Glomerular visceral epithelial cell (primary cell): ENCODE measurements at regions not wholly inside any gene's neighbourhood (a gene's known extent, or its start where the extent isn't known, plus 50 kb on each side); places are given as distances from the start of the nearest gene placed in this dataset.

Source experiments
- DNase-seq: peaks from one replicate; pipeline ENCODE4 v3.0.0-alpha.2; 2016; ENCODE audit errors: extremely low spot score

- no peak for DNase-seq
These were observed 101.2 kb downstream of the ERMARD start for GRCh38 chr6:169852504-169853195.

DNA sequence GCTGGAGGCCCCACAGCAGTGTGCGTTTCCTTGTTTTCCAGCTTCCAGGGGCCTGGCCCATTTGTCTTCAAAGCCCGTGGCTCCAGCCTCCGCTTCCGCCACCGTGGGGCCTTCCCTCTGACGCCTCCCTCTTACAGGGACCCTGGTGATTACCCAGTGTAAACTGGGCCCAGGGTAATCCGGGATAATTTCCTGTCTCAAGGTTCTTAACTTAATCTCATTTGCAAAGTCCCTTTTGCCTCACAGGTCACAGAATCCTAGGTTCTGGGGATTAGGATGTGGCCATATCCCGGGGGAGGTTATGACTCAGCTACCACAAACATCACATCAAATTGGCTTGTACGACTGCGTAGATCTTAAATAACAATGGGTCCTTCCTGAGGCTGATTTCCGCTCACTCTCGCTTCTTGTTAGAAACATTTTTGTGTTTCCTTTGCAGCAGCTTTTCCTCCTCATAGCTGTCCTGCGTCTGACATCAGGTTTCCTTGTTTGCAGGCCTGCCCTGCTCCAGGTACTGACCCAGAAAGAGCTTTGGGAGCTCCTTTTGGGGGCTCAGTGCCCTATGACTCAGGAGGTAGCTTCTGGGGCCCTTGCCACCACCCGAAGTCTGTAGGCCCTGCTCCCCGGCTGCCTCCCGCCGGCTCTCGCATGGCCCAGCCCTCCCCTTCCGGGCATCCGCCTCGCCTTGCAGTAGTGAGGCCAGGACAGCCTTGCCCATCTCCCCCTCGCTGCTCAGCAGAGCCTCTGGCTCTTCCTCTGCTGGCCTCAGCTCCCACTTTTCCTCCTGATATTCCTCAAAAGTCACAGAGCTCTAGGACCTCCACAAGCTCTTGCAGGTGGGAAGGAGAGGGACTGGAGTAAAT, 100.5 kb downstream of the ERMARD start:
- DNase-seq, result no peak

GRCh38 chr6:169850746-169851145, 99.3 kb downstream of the ERMARD start:
- no peak for DNase-seq

- DNase-seq, result no peak
These were observed 98.7 kb downstream of the ERMARD start for GRCh38 chr6:169850154-169850553.

- no peak for DNase-seq
These were observed 98.0 kb downstream of the ERMARD start for GRCh38 chr6:169849396-169849795.

DNA sequence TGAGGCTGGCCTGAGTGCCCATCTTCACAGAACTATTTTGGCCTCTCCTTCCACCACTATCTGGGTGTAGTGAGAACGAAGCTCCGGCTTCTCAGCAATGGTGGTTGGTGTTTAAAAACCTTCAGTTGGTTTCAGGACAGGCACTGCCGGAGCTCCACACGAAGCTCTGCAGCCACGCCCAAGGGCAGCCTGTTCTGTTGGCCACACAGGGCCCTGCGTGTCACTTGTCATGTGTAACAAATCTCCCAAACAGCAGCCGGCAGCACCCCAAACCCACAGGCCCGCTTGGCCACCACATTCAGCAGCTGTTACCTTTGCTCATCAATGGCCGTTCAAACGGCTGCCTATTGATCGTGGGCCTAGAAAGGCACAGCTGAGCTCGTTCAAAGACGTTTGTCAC, 97.5 kb downstream of the ERMARD start:
- DNase-seq, result no peak

DNA sequence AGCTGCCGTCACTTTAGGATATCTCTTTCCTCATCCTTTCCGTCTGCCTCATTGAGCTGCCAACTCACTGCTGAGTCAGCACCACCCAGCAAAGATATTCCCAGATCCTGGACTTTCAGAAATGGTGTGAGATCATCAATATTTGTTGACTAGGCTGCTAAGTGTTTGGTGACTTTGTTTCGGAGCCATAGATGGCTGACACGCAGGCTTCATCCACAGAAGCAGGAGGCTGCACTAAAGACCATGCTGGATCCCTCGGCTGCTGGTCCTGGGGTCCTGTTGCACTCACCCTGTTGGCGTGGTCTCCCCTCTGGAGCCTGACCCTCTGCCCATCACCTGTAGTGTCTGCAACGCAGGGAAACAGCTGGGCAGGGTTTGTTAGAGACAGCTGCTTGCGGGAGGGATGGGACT, 96.5 kb downstream of the ERMARD start:
- no peak for DNase-seq

- DNase-seq, result no peak
These were observed 95.8 kb downstream of the ERMARD start for GRCh38 chr6:169847141-169847674.

- no peak for DNase-seq
These were observed 95.0 kb downstream of the ERMARD start for GRCh38 chr6:169846286-169847056.

DNA sequence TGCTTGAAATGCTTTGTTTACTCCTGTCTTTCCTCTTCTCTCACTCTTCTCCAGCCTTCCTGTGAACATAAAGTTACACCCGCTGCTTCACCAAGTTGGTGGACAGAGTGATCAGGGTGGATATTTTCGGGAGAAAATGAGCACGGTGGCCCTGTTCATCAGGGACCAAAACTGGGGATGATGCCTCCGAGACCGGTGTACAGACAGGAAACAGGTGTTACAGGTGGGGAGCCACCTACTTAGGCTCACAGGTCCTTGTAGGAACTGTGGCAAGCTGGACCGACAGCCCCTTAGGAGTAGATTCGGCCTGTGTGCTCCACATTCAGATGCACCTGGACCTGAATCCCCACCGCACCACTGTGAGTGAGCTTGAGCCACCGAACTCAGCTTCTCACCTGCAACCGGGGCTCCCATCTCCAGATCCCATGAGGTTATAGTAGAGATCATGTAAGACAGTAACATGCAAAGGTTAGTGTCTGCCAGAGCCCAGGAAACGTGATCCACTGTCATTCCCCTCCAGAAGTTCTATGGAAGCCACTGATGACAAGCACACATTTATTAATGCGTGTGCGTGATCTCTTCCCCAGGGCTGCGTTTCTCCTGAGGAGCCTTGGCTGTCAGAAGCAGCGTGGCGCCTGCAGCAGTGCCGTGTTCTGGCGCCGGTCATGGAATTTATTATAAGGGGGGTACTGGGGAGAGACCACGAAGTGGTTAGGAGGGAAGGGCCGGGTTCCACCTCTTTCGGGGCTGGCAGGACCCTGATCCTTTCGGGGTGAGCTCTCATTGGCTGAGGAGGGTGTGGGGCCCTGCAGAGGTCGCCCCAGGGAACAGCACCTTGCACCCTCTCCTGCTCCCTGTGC, 94.2 kb downstream of the ERMARD start:
- no peak for DNase-seq

- no peak for DNase-seq
These were observed 93.5 kb downstream of the ERMARD start for GRCh38 chr6:169844946-169845345.

GRCh38 chr6:169843991-169844390, 92.6 kb downstream of the ERMARD start:
- no peak for DNase-seq

- DNase-seq, result no peak
These were observed 91.7 kb downstream of the ERMARD start for GRCh38 chr6:169843110-169843509.

DNA sequence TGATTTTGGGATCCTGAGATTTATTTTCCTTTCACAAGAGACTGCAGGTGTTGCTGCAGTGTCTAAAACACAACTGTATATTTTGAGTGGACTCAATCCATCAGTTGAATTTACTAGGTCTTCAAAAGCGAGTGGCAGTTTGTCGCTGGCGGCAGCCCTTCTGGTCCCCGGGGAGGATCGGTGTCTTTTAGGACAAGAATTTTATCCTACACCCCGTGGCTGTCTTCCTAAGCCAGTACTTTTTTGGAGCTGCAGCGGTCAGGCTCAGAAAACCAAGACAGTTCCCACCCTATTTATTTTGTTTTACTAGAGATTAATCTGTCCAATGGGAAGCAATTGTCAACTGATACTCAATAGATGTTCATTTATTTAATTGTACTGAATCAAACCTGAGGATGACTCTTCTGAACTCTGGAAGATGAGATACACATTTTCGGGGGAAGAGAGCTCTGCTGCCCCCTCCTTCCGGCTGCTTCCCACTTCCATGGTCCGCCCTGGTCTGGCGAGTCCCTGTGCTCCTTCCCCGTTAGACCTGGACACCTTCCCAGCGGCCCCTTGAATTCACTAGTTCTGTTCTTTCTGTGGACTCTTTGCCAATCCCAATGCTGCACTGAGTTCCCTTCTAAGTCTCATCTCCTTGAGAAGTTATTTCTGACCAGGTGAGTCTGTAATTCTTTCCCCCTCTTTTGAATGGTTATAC, 90.6 kb downstream of the ERMARD start:
- DNase-seq, result no peak

GRCh38 chr6:169841251-169841650, 89.8 kb downstream of the ERMARD start:
- DNase-seq, result no peak

GRCh38 chr6:169839898-169840631, 88.6 kb downstream of the ERMARD start:
- DNase-seq, result no peak

GRCh38 chr6:169839493-169839892, 88.1 kb downstream of the ERMARD start:
- DNase-seq, result no peak

DNA sequence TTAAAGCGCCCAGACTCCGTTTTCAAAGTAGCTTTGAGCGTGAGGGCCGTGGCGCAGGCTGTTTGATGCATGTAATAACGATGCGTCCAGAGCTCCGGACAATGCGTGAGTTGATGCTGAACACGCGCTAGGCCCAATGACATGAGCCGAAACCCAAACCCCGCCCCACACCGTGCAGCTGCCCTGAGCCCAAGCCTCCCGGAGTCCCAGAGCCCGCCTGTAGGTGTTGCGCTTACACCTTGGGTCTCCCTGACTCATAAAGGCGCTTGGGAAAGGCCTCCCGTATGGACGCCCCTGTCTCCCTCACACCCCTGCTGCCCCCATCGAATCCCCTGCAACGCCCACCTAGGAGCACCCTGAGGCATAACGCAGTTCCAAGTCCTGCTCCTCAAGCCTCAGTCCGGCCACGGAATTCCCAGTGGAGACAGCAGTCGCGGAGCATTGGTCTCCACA, 87.6 kb downstream of the ERMARD start:
- no peak for DNase-seq

GRCh38 chr6:169838346-169839028, 87.1 kb downstream of the ERMARD start:
- DNase-seq, result no peak
